ENCODE measurements at regions not wholly inside any gene's neighbourhood (a gene's known extent, or its start where the extent isn't known, plus 50 kb on each side); places are given as distances from the start of the nearest gene placed in this dataset.

DNA sequence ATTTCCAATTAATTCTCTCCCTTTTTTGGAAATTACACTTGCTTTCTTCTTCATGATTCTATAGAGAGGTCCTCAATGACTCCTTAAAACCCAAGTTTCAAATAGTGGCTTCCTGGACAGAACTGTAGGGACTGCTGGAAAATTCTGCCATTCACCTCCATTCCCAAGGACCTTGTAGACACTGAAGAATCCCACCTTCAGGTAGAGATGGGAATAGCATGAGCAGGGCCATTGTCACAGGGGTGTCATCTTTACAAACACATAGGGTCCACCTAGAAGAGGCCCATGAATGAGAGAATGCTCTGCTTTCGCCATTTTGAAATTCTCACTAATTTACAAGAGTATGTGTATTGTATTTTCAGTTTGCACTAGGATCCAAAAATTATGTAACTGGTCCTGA is 701.7 kb upstream of the CELF2 start:
- H3K4me1 ChIP-seq, result no peaks in the 10 kb centered on the region
- no peak for ATAC-seq
- DNase-seq (ENCODE audit: low read depth in 1 of 2, low spot score in 1 of 2), result no peak
- H3K4me2 ChIP-seq, result no peak overlapping the region
- ChIA-PET CTCF (no interaction called here), POLR2A (no interaction called here)
- no peak for FAIRE-seq
- H3K9me3 ChIP-seq, result no peaks in the 10 kb centered on the region; the same call in 2 of the 3 replicates
- 0% methylated on average over 1 of the region's 1 CpG for WGBS (ENCODE audit: missing lambda C conversion rate)
- no peak overlapping the region for H3K4me3 ChIP-seq
- H3K27ac ChIP-seq, result no peak overlapping the region
- TF ChIP-seq, protein P1, sequence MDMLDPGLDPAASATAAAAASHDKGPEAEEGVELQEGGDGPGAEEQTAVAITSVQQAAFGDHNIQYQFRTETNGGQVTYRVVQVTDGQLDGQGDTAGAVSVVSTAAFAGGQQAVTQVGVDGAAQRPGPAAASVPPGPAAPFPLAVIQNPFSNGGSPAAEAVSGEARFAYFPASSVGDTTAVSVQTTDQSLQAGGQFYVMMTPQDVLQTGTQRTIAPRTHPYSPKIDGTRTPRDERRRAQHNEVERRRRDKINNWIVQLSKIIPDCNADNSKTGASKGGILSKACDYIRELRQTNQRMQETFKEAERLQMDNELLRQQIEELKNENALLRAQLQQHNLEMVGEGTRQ (IDR thresholded peaks at IDR 0.05), result no peak
- TF ChIP-seq JUN (IDR thresholded peaks at IDR 0.05) (no peak), ZSCAN20 (CRISPR knock-in tag; IDR thresholded peaks at IDR 0.05) (no peak), CBX8 (IDR thresholded peaks at IDR 0.05) (no peak), RAD21 (conservative IDR thresholded peaks at IDR 0.05 in 1 of 2, IDR thresholded peaks at IDR 0.05 in 1 of 2) (no peak), PHF8 (IDR thresholded peaks at IDR 0.05; ENCODE audit: borderline replicate concordance, low read depth) (no peak), POLR2A (IDR thresholded peaks at IDR 0.05; ENCODE audit: low read length) (no peak), CBX2 (IDR thresholded peaks at IDR 0.05; ENCODE audit: borderline replicate concordance, low read depth) (no peak), SREBF2 (IDR thresholded peaks at IDR 0.05) (no peak)

GRCh38 chr10:10317151-10317550 is 700.5 kb upstream of the CELF2 start:
- H3K4me2 ChIP-seq, result no peak overlapping the region
- 8% methylated on average over 1 of the region's 1 CpG for WGBS (ENCODE audit: missing lambda C conversion rate)
- FAIRE-seq (no peak), ATAC-seq (no peak), DNase-seq (ENCODE audit: low read depth in 1 of 2, low spot score in 1 of 2) (no peak)
- TF ChIP-seq BCL3 (IDR thresholded peaks at IDR 0.05), result no peak
- TF ChIP-seq FOSL2 (IDR thresholded peaks at IDR 0.05), result no peak
- TF ChIP-seq FOSL2 (CRISPR knock-in tag; IDR thresholded peaks at IDR 0.05), result no peak
- TF ChIP-seq MAZ (IDR thresholded peaks at IDR 0.05; ENCODE audit: borderline replicate concordance, low read depth, low read length), result no peak
- TF ChIP-seq RNF2 (IDR thresholded peaks at IDR 0.05; ENCODE audit: borderline replicate concordance, low read depth), result no peak
- no peak for TF ChIP-seq HDAC2 (IDR thresholded peaks at IDR 0.05)
- no peak for TF ChIP-seq TFCP2L1 (CRISPR knock-in tag; IDR thresholded peaks at IDR 0.05)
- no peak for TF ChIP-seq KDM1A (IDR thresholded peaks at IDR 0.05; ENCODE audit: low read depth)
- TF ChIP-seq SMC3 (IDR thresholded peaks at IDR 0.05), result no peak
- TF ChIP-seq, protein P2, sequence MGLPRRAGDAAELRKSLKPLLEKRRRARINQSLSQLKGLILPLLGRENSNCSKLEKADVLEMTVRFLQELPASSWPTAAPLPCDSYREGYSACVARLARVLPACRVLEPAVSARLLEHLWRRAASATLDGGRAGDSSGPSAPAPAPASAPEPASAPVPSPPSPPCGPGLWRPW (IDR thresholded peaks at IDR 0.05), result no peak
- TF ChIP-seq, protein P3, sequence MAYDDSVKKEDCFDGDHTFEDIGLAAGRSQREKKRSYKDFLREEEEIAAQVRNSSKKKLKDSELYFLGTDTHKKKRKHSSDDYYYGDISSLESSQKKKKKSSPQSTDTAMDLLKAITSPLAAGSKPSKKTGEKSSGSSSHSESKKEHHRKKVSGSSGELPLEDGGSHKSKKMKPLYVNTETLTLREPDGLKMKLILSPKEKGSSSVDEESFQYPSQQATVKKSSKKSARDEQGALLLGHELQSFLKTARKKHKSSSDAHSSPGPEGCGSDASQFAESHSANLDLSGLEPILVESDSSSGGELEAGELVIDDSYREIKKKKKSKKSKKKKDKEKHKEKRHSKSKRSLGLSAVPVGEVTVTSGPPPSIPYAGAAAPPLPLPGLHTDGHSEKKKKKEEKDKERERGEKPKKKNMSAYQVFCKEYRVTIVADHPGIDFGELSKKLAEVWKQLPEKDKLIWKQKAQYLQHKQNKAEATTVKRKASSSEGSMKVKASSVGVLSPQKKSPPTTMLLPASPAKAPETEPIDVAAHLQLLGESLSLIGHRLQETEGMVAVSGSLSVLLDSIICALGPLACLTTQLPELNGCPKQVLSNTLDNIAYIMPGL (CRISPR knock-in tag; IDR thresholded peaks at IDR 0.05; ENCODE audit: borderline replicate concordance), result no peak
- no peak for TF ChIP-seq ZNF302 (CRISPR knock-in tag; IDR thresholded peaks at IDR 0.05)
- no peak for TF ChIP-seq HOXB13 (CRISPR knock-in tag; IDR thresholded peaks at IDR 0.05; ENCODE audit: low read depth)
- TF ChIP-seq RARB (CRISPR knock-in tag; IDR thresholded peaks at IDR 0.05), result no peak
- TF ChIP-seq KDM5A (IDR thresholded peaks at IDR 0.05), result no peak
- H3K4me3 ChIP-seq, result no peak overlapping the region
- H3K4me1 ChIP-seq, result no peaks in the 10 kb centered on the region
- no peak overlapping the region for H3K27ac ChIP-seq
- POLR2A ChIA-PET, result no interaction called here
- H3K9me3 ChIP-seq, result no peaks in the 10 kb centered on the region; the same call in 2 of the 3 replicates
- CTCF ChIA-PET, result no interaction called here
